CD4-positive, alpha-beta T cell treated with Interleukin-15 for 4 hours (primary cell): ENCODE measurements at regions not wholly inside any gene's neighbourhood (a gene's known extent, or its start where the extent isn't known, plus 50 kb on each side); places are given as distances from the start of the nearest gene placed in this dataset.
"Not testable (repeated sequence)": the region's sequence is repeated elsewhere in the genome, so short reads cannot be mapped to it uniquely, and the experiment has no call there.

Experiments
- DNase-seq: peaks from one replicate; pipeline ENCODE4 v3.0.0-alpha.2; 2020; ENCODE audit warnings: low spot score

DNA sequence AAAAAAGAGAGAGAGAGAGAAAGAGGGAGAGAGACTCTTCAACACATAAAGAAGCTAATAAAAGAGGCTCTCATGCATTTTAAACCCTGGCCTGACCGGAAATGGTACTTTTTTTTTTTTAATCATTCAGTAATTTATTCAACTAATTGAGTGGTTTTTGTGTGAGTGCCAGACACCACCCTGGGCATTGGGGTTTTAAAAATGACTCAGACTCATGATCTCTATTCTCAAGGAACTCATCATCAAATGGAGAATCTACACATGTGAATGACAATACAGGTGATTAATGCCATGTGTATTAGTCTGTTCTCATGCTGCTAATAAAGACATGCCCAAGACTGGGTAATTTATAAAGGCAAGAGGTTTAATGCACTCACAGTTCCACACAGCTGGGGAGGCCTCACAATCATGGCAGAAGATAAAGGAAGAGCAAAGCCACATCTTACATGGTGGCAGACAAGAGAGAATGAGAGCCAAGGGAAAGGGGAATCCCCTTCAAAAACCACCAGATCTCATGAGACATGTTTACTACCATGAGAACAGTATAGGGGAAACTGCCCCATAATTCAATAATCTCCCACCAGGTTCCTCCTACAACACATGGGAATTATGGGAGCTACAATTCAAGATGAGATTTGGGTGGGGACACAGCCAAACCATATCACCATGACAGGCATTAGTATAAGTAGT is 158.5 kb upstream of the AUTS2 start:
- DNase-seq: no peak

GRCh38 chr7:69440976-69441375 is 157.3 kb upstream of the AUTS2 start:
- no peak for DNase-seq

DNA sequence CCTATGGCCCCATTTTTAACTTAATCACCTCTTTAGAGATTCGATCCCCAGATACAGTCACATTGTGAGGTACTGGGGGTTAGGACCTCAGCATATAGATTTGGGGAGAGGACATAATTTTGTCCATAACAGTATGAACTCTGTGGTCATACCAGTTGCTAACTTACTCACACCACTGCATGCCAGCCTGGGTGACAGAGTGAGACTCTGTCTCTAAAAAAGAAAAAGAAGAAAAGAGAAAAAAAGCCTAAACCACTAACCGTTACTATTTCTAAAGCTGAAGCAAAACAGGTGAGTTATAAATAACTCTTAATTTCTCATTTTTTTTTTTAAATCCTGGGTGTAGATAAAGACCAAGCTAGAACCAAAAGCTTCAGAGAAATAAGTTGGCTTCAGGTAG is 155.1 kb upstream of the AUTS2 start:
- no peak for DNase-seq

DNA sequence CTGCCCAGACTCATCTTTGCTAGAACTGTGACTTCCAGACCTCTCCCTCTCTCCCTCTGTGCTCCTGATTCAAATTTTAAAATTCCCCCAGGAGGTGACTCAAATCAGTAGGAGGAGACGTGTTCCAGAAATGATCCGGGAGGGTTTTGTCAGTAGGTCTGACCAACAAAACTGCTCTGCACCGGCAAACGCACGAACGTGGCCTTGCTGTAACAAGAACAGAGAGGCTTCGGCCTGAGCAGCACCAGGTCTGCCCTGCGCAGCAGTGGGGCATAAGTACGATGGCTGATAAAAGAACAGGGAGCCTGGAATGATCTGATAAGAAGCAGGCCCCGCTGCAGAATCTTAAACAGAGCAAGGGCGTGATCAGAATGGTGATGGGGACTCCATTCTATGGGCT is 152.7 kb upstream of the AUTS2 start:
- DNase-seq: no peak

DNA sequence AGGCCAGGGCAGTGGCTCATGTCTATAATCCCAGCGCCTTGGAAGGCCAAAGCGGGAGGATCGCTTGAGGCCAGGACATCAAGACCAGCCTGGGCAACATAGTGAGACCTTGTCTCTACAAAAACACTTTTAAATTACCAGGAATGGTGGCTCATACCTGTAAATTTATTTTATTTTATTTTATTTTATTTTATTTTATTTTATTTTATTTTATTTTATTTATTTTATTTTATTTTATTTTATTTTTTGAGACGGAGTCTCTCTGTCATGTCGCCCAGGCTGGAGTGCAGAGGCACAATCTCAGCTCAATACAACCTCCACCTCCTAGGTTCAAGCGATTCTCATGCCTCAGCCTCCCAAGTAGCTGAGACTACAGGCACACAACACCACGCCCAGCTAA is 152.1 kb upstream of the AUTS2 start:
- DNase-seq: not testable (repeated sequence)

DNA sequence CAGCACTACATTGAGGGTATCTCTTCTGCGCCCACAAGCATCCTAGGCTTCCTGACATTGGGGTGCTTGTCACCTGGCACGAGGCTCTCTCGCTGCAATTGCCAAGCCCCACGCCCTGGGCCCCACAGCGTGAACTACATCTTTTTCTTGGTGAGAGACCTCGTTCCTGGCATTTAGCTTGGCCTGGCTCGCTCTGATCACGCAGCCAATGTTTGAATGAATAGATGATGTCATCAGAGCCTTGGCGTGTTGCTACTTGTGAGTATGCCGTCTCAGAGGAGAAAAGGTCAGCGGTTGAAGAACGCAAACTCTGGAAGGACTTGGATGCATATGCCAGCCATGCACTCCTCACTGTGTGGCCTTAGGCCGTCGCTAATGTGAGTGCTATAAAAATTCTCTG is 150.2 kb upstream of the AUTS2 start:
- no peak for DNase-seq

DNA sequence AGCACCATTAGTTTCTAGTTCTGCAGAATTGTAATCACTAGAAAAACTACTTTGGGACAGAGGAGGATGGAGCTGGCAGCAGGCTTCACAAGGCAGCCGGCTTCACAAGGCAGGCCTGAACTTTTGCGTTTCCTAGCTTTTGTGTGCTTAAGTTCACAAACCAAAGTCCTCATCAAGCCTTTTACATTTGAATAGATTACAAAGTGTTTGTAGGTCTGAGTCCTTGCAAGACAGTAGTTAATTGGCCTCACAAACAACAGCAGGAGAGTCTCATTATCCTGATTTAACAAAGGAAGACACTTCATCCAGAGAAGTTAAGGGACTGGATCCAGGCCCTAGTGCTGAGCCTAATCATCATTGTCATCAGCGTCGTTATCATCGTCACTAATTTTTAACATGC is 147.8 kb upstream of the AUTS2 start:
- DNase-seq: no peak

GRCh38 chr7:69451715-69452114 is 146.6 kb upstream of the AUTS2 start:
- no peak for DNase-seq

DNA sequence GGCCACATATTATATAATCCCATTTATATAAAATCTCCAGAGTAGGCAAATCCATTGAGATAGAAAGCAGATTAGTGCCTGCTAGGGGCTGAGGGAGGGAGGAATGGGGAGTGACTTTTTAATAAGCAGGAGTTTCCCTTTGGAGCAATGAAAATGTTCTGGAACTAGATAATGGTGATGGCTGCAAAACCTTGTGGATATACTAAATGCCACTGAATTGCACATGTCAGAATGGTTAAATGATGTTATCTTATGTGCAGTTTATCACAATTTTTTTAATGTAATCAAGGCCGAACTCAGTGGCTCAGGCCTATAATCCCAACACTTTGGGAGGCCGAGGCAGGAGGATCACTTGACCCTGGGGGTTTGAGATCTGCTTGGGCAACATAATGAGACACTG is 145.5 kb upstream of the AUTS2 start:
- DNase-seq: no peak

DNA sequence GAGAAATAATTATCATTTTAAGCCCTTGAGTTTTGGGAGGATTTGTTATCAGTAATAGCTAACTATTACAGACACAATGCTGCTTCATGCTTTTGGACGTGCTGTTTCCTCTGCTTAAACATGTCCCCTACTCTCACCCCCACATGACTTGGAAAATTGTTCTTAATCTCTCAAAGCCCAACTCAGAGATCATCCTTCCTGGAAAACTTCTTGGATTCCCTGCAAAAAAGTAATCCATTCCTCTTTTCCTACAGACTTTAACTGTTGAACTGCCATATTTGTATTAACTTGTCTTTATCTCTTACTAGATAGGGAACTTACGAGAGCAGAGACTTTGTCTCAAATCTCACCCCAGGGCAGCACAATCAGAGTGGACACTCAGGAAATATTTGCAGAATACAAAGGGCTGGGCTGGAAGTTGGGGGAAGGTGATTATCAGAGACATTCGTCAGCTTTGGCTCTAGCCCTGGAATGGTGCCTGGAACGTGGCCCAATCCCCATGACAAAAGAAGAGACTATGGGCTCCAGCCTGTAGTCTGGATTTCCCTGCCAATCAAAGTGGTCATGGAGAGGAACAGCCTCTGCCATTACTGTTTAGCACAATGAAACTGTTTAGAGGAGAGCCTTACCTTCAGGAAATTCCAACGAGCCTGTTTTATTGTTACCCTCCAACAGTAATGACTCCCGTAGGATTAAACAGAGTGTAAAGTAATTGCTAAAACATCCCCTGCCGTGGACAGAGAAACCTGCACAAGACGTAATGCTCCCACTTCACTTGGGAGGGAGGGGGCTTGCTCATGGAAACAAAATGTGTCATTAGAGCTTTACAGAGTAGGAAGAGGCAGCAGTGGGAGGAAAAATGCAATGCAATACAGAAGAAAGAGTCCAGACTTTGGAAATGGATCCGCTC is 140.4 kb upstream of the AUTS2 start:
- DNase-seq: no peak

DNA sequence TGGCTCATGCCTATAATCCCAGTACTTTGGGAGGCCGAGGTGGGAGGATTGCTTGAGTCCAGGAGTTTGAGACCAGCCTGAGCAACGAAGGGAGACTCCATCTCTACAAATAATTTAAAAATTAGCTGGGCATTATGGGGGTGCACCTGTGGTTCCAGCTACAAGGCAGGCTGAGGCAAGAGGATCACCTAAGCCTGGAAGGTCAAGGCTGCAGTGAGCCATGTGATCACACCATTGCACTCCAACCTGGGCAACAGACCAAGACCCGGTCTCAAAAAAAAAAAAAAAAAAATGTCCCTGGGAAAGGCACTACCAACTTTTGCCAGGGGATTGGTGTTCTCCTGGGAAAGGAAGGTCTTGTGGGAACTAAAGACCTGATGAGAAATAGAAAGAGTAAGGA is 134.2 kb upstream of the AUTS2 start:
- DNase-seq: no peak

- no peak for DNase-seq
Measured at GRCh38 chr7:69465262-69465661, 133.0 kb upstream of the AUTS2 start.

DNA sequence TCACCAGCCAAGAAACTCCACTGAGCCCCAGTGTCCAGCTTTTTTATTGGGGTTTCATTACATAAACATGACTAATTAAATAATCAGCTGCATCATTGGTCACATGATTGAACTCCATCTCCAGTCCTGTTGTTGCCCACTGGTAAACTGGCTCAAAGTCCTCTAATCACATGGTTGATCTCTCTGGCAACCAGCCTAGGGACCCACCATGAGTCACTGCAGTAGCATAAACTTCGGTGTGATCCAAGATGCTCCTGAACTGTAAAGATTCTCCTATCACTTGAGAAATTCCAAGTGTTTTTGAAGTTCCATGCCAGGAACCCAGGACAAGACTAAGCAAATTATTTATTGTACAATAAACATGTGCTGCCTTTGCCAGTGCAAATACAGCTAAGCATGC is 130.4 kb upstream of the AUTS2 start:
- no peak for DNase-seq

DNA sequence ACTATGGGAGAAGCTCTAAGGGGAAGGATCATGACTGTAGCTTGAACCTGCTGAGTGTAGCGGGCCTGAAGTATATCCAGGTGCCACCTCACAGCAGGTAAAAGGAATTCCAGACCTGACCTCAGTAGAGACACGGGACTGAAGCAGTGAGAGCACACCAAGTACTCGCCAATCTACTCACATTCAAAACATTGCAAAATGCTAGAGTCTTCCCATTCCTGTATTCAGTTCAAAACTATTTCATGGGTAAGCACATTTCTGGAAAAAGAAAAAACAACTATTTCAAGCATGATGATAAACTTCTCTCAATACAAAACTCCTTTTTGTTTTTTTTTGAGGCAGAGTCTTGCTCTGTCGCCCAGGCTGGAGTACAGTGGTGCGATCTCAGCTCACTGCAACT is 121.9 kb upstream of the AUTS2 start:
- DNase-seq: no peak

GRCh38 chr7:69482676-69483075 is 115.6 kb upstream of the AUTS2 start:
- no peak for DNase-seq

DNA sequence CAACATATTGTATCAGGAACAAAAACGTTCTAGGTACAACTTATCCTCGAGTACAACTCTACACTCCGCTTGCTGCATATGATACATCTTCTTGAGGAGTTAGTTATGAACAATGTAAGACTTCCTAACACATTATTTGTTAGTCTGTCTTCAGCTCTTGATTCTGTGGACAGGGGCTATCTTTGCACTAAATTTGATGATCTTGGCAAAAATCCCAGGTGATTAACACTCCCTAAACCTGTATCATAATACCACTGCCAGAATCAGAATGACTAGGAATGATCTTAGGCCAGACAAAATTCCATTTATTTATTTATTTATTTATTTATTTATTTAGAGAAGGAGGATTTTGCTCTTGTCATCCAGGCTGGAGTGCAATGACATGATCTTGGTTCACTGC is 108.7 kb upstream of the AUTS2 start:
- no peak for DNase-seq

GRCh38 chr7:69498671-69499070 is 99.6 kb upstream of the AUTS2 start:
- no peak for DNase-seq

DNA sequence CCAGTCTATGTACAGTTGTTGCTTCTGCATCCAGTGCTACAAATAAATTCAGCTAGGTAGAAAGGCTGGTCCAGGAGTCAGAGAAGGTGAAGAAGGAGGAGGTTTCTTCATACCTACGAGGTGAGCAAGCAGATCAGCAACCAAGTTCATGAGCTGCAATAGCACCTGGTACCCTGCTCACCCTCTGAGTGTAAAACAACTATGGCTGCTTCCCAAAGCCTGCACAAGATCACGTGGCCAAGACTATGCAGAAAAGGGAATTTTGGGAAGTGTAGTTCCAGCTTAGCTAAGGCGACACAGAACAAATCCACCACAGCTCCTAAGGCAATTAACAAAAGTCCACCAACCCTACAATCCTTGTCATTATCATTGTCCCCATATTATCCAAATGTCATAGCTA is 95.9 kb upstream of the AUTS2 start:
- no peak for DNase-seq

DNA sequence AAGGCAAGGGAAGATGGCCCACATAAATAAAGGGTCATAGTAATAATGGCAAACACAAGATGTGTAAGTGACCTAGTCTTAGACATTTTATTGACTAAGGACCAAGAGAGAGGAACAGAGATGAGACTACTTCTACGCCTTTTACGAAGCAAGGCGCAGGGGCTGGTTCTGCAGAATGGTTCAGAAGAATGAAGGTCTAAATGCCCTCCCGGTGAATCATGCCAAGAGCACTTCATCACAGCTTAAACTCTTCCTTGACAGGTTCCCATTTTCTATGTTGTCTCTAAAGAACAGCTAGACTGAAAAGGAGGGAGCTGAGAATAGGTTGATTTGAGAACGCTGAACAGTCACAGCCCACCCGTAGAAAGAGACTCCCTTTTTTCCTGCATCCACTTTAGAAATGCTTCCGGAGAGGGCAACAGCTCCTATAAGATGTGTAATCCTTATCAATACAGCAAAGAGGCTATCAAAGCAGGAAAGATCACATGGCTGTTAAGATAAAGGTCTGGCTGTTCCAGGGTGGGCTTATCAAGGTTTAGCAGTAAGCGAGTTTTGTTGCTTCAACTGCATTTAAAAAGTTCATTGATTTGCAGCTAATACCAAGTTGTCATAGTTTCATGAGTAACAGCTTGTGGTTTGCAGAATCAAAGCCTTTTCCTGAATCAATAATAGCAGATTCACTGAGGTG is 93.4 kb upstream of the AUTS2 start:
- no peak for DNase-seq

DNA sequence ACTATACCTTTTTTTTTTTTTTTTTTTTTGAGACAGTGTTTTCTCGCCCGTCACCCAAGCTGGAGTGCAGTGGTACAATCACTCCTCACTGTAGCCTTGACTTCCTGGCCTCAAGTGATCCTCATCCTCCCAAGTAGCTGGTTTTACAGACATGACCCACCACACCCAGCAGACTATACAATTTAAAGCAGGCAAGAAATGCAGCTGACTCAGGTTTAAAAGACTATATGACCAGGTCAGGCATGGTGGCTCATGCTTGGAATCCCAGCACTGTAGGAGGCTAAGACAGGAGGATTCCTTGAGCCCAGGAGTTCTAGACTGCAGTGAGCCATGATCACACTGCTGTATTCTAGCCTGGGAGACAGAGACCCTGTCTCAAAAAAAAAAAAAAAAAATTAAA is 89.5 kb upstream of the AUTS2 start:
- DNase-seq: no peak

DNA sequence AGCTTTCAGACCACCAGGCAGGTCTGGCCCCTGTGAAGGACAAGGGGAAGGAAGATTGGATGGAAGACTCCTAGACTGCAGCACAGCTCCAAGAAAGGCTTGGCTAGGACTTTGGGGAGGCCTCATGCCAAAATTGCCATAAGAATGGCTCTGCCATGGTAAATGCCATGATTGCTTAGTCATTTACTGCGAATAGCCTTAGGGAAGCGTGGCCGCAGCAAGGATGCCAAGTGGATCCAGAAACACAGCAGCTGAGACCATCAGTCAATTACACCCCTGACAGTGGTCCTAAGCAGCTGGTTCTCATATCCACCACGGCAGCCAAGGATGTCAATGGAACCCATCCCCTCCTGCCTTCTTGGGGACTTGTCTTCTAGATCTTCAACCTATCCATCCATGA is 88.2 kb upstream of the AUTS2 start:
- no peak for DNase-seq

DNA sequence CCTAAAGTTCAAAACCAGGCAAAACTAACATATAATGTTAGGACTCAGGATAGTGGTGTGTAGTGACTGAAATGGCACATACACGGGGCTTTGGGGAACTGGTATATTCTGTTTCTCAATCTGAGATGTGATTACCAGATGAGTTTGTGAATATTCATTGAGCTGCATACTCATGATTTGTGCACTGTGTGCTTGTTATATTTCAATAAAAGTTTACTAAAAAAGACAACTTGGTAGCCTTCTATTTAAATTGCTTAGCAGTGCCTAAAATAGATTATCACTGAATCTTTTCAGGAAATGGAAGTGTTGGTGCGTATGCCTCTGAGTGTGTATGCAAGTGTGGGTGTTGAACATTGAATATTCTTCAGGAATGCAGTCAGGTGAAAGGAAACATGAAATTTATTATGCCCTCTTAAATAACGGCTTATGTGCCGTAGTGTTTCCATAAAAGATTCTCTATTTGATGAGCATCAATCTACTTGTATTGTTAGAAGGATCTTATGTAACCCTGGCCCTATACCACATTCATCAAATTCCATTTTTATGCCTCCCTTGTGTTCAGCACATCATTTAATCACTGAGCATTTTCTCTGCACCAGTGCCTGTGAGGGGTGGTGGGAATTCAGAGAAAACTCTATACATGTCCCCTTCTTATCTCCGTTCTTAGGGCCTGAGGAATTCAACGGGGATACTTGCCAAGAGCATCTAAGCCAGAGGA is 82.6 kb upstream of the AUTS2 start:
- DNase-seq: no peak
